GM18498 (cell line): ENCODE measurements at regions not wholly inside any gene's neighbourhood (a gene's known extent, or its start where the extent isn't known, plus 50 kb on each side); places are given as distances from the start of the nearest gene placed in this dataset.

ENCODE experiments used
- ATAC-seq: cut with Tn5 transposase; IDR thresholded peaks from one replicate; pipeline ENCODE4 v1.9.1; 2021; ENCODE audit warnings: mild to moderate bottlenecking, moderate library complexity; ENCODE audit not compliant: unreplicated experiment

- ATAC-seq: no peak
These were observed 375.3 kb upstream of the CDH5 start for GRCh38 chr16:65991149-65991701.

DNA sequence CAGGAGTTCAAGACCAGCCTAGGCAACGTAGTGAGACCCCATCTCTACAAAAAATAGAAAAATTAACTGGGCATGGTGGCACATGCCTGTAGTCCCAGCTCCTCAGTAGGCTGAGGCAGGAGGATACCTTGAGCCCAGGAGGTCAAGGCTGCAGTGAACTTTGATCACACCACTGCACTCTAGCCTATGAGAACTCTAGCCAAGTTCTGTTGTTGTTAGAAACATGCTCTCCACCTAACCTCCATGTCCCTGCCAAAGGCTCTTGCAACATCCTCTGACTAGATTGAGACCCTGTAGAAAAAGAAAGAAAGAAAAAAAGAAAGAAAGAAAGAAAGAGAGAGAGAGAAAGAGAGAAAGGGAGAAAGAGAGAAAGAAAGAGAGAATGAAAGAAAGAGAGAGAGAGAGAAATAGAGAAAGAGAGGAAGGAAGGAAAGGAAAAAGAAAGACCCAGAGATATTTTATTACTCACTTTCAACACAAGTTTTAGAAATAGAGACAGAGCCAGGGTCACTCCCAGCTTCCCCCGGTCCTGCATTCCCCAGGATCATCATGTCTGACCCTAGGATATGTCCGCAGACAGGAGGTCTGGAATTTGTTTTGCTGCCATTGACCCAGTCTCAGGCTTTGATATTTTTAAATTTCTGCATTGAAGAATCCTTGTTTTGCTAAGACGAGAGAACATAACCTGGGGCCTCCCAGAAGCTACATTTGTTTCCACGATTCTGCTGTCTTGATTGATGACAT, 376.5 kb upstream of the CDH5 start:
- no peak for ATAC-seq

DNA sequence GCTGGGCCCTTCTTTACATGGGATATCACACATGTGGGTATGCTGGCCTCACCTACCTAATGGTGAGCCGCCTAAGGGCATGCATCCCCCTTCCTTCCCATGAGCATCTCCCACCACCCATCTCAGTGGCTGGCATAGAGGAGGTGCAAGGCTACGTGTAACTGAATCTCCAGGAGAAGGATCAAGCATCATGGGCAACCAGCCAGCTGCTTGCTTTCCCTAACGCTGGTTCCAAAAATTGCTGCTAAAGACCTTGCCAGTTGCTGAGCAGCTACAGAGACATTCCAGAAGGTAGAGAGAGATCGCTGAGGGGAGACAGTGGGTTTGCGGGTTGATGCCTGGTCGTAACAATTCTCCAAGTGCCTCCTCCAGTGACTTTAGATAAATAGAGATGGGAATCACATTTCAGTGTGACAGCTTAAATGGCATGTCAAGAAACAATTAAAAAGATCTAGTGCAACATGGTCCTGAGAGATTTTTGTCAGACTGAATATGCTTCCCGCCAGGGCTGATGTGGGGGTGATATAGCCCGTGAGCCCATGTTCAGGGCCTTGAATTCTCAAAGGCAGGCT, 378.4 kb upstream of the CDH5 start:
- ATAC-seq: no peak

DNA sequence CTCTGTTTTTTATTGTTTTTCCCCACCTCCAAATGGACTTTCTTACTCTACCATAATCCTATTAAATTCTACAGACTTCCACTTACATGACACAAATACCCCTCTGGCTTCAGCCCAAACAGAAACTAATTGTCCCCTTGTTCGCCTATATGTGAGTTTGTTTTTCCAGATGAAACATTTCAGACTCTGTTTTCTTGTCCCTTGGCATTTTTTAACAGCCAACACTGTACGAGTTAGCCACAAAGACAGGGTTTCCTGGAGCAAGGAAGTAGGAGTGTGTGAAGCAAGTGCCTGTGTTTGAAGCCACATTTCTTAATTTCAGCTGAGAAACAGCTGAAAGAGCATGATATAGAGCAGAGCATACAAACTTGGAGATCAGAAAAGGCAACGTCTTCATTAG, 382.2 kb upstream of the CDH5 start:
- ATAC-seq: no peak

- ATAC-seq: no peak
These were observed 385.4 kb upstream of the CDH5 start for GRCh38 chr16:65981057-65981456.

DNA sequence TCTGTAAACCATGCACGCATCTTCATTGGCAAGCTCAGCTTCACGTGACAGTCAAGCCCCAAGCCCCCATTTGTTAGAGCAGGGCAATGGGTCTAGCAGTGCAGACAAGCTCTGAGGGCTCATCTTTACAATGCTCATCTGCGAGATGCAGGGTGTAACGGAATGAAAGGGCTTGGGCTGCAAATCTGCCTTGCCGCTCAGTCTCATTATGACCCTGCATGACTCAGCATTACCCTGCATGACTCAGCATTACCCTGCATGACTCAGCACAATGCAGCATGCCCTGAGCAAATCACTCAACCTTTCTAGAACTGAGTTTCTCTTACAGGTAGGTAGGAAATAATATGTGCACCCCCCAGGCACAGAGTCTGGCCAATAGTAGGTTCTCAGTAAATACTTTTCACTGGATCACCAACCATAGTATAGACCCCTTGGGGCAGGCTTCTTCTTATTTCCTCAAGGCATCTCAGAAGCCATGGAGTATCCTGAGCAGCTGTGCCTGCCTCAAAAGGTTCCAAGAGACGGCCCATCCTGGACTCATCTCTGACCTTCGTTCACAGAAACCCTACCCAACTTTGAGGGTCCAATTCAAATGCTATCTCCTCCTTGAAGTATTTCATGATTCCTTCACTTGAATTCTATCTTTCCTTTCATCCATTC, 391.3 kb upstream of the CDH5 start:
- no peak for ATAC-seq

- no peak for ATAC-seq
These were observed 399.1 kb upstream of the CDH5 start for GRCh38 chr16:65967376-65967775.

DNA sequence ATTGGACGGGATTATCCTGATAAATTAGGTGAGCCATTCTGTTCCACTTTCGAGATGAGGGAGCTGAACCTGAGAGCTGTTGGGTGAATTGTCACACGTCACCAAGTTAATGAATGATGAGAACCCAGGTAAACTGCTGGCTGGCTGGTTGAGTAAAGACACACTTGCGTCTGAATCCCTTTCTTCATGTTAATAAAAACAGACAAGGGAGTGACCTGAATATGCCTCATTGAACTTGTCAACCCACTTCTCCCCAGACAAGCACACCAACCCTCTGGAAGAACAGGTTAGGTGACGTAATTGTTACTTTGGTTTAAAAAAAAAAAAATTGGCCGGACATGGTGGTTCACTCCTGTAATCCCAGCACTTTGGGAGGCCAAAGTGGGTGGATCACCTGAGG, 400.9 kb upstream of the CDH5 start:
- no peak for ATAC-seq

DNA sequence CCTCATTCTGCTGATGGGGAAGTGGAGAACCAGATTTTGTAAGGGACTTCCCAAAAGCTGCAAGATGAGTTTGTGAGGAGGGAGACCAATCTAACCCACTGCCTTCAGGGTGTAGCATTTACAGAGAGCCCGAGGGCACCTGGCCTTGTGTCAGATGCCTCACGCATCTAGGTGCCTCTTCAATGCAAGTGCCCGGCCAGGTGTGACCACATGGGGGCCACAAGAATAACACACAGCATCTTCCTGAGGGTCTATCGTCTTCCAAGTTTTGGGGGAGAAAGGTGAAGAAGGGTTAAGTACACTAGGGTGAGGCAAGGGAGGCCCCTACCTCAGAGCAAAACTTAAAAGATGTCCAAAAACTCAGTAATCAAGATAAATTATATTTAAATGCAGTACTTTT, 401.7 kb upstream of the CDH5 start:
- ATAC-seq: no peak

- no peak for ATAC-seq
These were observed 404.9 kb upstream of the CDH5 start for GRCh38 chr16:65961476-65962143.

DNA sequence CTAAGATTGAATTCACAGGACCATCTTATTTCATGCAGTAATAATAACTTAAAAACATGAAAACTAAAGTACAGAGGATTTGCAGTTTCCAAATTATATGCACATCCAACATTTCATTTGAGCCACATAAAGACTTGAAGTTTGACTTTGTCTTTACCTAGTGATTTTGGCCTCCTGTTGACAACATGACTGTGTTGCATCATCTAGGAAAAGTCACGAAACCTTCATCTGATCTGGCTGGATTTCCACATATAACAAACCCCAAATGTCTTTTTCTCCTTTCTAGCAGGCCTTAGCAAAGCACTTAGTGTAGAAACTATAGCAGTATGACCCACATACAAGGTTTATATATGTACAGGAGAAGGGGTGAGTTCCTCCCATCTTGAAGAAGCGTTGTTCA, 406.5 kb upstream of the CDH5 start:
- ATAC-seq: no peak

- no peak for ATAC-seq
These were observed 408.4 kb upstream of the CDH5 start for GRCh38 chr16:65958086-65958485.

- no peak for ATAC-seq
These were observed 410.4 kb upstream of the CDH5 start for GRCh38 chr16:65956100-65956499.

DNA sequence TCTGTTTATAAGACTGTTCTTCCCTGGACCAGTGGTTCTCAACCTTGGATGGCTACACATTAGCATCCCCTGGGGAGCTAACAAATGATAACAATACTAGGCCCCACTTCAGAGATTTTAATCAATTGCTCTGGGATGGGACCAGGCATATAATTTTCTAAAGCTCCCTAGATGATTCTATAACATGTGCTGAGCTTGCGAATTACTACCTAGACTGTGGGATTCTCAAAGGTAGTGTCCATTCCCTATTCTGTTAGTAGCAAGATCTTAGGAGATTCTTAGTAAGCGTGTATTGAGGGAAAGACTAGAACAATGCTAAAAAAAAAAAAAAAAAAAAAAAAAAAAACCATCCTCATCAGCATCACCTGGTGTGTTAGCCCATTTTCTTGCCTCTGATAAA, 412.0 kb upstream of the CDH5 start:
- ATAC-seq: no peak

- ATAC-seq: no peak
These were observed 416.3 kb upstream of the CDH5 start for GRCh38 chr16:65950211-65950610.

- no peak for ATAC-seq
These were observed 418.1 kb upstream of the CDH5 start for GRCh38 chr16:65948361-65948760.

DNA sequence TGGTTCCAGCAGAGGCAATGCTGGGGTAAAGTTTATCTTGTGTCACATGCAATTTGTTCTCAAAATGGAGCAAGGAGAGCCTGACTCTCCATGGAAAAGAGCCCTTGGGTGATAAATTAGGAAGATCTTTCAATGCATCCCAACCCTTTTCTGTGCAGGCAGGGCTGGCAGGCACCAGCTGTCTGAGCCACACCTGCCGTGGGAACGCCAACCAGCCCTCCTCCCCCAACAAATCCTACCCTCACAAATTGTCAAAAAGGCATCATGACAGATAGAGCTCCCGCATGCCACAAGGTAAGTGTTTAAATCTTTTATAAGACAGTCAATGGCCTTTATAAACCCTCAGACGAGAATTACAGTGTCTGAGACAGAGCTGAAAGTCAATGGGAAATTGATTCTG, 418.5 kb upstream of the CDH5 start:
- no peak for ATAC-seq

- no peak for ATAC-seq
These were observed 421.0 kb upstream of the CDH5 start for GRCh38 chr16:65945493-65945892.

DNA sequence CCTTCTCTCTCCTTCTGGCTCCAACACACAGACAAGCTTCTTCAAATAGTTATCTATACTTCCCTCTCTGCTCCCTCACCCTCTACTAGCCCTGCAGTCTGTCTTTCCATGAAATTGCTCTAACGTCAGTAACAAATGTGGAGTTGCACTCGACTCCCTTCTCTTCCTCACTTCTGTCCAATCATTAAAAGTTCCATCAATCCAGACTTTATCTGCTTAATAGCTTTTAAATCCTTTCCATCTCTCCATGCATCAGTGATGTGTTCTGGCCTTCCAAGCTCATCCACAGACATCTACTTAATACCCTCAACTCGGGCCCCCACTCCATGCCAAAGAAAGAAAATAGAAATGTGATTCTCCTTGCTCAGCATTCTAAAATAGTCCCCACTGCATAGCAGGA, 422.1 kb upstream of the CDH5 start:
- no peak for ATAC-seq

DNA sequence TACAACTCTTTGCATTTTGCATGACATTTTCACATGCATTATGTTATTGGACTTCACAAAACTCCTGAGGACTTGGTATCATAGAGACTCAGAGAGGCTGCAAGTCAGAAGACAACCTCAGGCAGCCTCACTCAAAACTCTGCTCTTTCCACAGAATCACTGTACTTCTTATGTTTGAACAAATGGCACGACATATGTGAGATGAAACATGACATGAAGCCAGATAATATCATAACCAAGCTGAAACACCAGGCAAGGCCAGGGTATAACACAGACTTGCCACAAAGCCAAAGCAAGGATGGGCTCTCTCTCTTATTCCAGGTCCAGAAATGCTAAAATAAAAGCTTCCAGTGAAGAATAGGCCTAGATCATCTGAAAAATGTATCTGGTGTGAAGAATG, 425.8 kb upstream of the CDH5 start:
- no peak for ATAC-seq

DNA sequence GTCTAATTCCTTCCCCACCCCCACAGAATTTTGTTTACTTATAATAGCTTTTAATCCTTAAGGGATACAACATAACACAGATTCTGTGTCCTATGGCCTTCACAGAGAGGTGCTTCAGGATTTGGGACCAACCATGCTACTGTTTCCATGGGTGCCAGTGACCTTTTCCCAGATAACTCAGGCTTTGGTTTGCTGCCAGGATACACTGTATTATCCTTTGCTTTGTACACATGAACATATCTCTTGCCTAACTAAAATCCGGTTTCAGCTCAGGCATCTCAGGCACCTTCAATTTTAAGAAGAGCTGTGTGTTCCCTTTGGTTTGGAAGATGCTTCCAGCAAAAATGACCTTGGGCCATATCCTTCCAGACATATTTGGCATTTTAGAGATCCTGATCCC, 428.4 kb upstream of the CDH5 start:
- no peak for ATAC-seq

DNA sequence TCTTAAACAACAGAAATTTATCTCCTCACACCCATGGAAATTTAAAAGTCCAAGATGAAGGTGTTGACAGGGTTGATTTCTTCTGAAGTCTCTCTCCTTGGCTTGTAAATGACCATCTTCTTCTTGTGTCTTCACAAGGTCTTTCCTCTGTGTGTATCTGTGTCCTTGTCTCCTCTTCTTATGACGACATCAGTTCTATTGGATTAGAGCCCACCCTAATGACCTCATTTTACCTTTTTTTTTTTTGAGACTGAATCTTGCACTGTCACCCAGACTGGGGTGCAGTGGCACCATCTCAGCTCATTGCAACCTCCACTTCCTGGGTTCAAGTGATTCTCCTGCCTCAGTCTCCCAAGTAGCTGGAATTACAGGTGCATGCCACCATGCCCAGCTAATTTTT, 429.0 kb upstream of the CDH5 start:
- ATAC-seq: no peak
